NCI-H1436 (cell line): ENCODE measurements at regions not wholly inside any gene's neighbourhood (a gene's known extent, or its start where the extent isn't known, plus 50 kb on each side); places are given as distances from the start of the nearest gene placed in this dataset.
"Not testable (repeated sequence)": the region's sequence is repeated elsewhere in the genome, so short reads cannot be mapped to it uniquely, and the experiment has no call there.

Experiments used
- DNase-seq: peaks from one replicate; lab custom pipeline; 2025; lab: John Stamatoyannopoulos, UW

DNA sequence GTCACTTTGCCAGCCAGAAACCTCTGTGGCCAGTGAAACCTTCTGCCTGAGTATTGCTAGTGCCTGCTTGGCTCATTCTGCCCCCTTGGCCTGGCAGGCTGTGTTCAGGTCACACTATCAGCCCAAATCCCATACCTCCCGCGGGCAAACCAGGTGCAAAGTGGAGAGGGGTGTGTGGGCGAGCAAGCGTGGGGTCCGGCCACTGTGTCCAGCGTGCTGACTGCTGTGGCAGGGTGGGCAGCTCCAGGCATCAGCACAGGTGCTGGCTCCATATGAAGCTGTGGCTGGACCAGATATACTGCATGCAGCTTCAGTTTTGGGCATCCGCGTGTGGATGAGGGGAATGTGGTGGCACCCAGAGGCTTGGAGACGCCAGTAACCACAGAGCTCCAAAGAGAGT lies 576.5 kb upstream of the EDIL3 start:
- no peak for DNase-seq

DNA sequence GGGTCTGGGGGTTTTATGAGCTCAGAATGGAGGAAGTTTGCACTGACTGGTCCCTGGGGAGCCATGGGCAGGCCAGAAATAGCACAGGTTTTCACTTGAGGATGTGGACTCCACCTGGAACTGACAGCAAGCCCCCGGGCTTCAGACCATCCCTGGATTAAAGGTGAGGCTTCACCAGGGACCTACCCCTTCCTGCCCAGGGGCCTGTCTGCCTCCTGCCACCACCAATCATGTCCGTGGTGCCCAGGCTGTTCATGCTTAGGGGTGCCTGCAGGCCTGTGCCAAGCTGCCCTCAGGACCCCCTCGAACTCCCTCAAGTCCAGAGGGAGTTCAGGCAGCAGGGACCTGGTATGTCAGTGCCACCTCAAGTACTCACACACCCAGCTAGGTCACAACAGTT lies 577.2 kb upstream of the EDIL3 start:
- DNase-seq, result no peak

- no peak for DNase-seq
Observed at GRCh38 chr5:84983093-84983492, 598.4 kb upstream of the EDIL3 start.

DNA sequence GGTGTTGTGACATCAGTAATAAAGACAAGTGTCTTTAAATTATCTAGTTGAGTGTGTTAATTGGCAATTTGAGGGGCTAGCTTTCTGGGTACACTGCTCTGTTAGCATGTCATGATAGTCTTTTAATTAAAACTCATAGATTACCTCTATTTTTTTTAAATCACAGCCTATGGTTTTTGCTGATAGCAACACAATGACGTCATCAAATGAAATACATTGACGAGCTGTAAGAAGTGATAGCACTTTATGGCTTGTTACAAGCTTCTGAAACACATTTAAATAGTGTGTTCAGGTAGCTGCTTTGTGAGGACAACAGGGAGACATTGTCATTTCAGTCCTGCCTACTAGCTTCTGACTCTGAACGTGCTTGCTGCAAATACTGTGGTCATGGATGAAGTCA lies 600.5 kb upstream of the EDIL3 start:
- no peak for DNase-seq

- DNase-seq, result no peak
Observed at GRCh38 chr5:84986688-84987087, 602.0 kb upstream of the EDIL3 start.

DNA sequence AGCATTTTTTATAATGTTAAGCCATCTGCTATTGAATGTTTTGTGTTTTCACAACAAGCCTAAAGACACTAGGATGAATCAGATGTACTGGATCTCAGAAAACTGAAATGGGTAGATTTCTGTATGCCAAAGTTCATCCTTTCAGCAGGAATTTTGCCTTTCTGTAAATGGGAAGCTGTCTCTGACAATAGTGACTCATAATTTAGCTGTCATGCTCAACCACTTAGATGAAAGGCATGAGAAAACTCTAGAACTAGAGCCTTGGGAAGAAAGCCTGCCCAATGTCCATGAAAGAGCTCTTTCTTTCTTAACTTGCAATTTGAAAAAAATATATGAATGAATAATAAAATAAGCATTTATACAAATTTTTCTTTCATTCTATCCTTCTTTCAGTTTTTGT lies 616.0 kb upstream of the EDIL3 start:
- no peak for DNase-seq

DNA sequence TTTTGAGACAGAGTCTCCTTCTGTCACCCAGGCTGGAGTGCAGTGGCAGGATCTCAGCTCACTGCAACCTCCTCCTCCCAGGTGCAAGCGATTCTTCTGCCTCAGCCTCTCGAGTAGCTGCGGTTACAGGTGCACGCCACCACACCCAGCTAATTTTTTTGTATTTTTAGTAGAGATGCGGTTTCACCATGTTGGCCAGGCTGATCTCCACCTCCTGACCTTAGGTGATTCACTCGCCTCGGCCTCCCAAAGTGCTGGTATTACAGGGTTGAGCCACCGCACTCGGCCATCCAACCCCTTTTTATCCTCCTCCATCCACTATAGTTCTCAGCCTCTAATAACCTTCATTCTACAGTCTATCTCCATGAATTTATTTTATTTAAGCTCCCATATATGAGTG lies 617.3 kb upstream of the EDIL3 start:
- DNase-seq, result not testable (repeated sequence)

DNA sequence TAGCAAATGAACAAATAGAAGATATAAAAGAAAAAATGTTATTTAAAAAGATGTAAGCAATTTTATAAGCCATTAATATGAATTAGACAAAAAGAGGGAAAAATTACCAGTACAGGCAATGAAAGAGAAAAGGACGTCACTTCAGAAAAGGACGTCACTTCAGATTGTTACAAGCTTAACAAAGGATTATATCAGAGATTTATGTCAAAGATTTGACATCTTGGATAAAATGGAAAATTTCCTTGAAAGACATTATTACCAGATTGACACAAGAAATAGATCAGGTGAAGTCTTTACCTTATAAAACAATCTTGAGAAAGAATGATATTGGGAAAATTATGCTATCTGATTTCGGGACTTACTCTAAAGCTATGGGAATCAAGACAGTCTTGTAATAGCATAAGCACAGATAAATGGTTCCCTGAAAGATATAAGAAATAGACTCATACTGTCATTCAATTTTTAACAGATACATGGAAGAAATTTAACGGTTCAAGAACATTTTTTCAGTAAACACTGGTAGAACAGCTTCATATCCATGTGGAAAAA lies 625.4 kb upstream of the EDIL3 start:
- DNase-seq, result no peak

DNA sequence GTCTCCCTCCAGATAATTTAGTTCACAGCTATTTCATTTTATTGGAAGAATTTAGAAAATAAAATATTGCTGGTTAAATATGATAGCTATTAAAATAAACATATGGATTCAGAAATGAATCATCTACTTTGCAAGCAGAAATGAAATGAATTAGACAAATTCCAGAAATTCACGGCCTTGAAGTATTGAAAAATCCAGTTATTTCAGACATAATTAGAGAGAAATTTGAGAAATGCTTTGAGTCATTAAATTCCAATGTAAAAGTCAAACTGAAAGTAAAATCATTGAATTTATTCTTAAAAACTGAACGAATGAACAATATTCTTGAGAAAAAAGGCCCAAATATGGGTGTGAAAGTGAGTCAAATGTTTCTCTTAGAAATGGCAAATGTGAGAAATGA lies 632.6 kb upstream of the EDIL3 start:
- no peak for DNase-seq

GRCh38 chr5:85030316-85031084 lies 645.8 kb upstream of the EDIL3 start:
- DNase-seq, result no peak

GRCh38 chr5:85049020-85049419 lies 664.3 kb upstream of the EDIL3 start:
- peak; percentile 45 for DNase-seq

- no peak for DNase-seq
Observed at GRCh38 chr5:85052826-85053225, 668.1 kb upstream of the EDIL3 start.

- DNase-seq, result no peak
Observed at GRCh38 chr5:85069659-85070640, 685.3 kb upstream of the EDIL3 start.

DNA sequence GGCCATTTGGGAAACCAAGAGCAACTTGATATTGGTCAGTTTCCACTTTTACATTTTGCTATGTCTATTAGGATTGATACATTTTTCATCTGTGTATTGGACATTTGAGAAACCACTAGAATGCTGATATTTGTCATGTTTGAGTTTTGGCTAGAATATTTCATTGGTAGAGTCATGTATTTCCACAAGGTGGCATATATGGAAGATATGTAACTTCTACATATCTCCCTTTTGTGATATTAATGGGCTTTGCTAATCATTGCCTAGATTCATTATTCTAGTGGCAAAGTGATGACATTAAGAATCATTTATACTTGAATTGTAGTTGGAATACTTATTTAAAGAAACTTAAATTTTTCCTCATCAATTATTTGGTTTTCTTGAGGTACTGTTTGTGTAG lies 692.9 kb upstream of the EDIL3 start:
- no peak for DNase-seq

- no peak for DNase-seq
Observed at GRCh38 chr5:85096421-85096820, 711.7 kb upstream of the EDIL3 start.

DNA sequence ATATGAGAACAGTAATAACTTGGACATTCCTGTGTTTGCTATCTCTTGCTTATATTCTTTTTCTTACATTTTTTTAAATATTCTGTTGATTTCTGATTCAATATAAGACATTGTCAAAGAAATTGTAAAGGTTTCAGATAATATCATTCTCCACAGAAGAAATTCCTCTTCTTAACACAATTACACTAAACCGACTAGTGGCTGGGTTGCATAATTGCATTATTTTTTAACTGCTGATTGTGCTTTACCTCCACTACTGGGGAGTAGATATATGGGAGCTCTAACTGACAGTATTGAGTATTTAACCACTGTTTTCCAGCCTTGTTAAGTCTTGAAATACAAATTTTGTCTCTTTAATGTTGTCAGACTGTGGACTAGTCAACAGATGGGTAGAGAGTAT lies 723.8 kb upstream of the EDIL3 start:
- DNase-seq, result no peak

DNA sequence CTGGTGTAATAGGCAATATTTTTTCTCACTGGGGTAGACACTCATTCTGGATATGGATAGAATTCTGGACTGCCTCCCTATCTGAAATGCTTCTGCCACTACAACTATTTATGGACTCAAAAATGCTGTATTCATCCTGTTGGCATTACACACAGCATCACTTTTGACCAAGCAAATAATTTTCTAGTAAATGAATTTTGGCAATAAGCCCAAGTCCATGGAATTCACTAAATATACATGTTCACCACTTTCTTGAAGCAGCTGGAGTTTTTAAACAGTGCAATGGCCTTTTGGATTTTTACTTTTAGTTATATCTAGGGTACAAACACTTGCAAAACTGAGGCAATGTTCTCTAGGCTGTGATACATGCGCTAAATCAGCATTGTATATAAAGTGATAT lies 724.9 kb upstream of the EDIL3 start:
- no peak for DNase-seq

DNA sequence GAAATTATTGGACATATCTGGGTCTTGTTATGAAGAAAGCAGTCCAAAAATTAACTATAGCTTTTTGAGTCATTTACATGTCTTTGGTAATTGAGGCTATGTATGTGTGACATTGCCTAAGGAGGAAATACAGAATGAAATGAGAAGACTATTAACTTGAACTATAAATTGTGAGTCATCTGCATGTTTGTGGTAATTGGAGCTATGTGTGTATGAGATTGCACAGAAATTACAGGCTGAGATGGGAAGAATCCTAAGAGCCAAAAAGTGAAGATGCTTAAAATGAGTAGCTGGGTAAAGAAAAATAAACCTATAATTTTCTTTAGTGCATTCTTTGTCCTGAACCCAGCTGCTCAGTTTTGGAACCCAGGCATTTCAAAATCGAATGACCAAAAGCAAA lies 747.6 kb upstream of the EDIL3 start:
- no peak for DNase-seq

DNA sequence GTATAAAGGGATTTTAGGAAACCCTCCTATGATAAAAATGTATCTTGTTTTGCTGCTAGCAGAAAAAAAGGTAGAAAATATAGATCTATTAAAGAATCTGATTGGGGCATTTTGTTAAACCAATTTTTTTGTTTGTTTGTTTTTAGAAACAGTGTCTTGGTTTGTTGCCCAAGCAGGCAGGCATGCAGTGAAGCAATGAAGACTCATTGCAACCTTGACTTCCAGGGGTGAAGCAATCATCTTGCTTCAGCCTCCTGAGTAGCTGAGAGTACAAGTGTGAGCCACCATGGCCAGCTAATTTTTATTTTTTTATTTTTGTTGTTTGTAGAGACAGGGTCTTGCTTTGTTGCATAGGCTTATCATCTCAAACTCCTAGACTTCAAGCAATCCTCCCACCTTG lies 755.8 kb upstream of the EDIL3 start:
- no peak for DNase-seq

DNA sequence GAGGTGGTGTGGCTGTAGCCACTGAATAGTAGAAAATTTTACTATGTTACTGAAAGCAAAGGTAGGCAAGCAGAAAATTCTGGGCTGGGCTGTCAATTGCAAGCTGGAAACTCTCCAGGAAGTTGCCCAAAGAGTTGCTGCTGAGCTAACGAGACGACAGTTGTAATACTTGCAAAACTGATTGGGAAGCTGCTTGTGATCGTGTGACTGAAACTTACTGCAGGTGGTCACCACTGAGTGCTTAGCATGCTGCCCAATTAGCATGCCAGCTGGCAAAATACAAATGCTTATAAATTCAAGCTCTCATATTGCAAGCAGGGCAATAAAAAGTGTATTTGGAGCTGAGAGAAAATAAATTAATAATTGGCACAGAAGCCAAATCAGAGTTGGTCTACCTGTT lies 758.5 kb upstream of the EDIL3 start:
- DNase-seq, result no peak

GRCh38 chr5:85148701-85149100 lies 764.0 kb upstream of the EDIL3 start:
- DNase-seq, result no peak

DNA sequence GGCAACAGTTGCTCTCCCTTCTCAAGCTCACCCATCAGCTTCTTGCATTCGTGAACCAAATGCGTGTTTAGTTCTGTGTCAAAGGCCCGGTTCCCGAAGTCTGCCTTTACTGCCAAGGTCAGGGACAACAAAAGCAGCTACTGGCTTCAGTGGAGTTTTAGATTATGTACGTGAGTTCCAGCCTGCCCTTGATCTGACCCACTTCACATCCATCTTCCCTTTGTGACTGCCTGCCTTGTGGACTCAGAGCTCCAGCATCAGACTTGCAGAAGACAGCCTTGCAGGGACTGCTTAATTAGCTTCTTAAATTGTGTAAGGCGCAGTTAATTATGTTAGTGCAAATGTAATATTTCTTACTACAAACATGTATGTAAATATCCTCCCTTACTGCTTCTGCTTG lies 774.7 kb upstream of the EDIL3 start:
- DNase-seq, result no peak

DNA sequence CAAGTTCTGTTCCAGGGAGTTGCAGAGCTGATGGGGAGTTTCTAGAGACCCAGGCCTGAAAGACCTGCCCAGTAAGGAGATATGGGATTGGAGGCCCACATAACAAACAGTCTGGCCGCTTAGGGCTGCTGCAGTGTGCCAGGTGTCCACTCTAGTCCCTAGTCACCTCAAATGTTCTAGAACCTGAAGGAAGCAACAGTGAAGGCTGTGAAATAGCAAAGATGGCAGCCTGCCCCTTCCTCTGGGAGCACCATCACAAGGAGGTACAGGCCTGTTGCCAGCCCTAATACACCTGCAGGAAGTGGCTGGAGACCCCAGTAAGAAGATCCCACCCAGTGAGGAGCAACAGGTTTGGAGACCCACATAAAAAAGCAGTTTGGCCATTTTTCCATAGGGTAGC lies 783.8 kb upstream of the EDIL3 start:
- DNase-seq, result no peak
